Activated CD4-positive, alpha-beta T cell treated with anti-CD3 and anti-CD28 coated beads, Interleukin-2, amount 50 U/mL, for 4 hours (primary cell): ENCODE measurements at regions not wholly inside any gene's neighbourhood (a gene's known extent, or its start where the extent isn't known, plus 50 kb on each side); places are given as distances from the start of the nearest gene placed in this dataset.
A peak's percentile ranks its signal among the peaks of the same experiment; 100 is the strongest.

Source experiments
- DNase-seq, 2 experiments: peaks; one replicate each; pipeline ENCODE4 v3.0.0-alpha.2; 2020

GRCh38 chr21:43364261-43364510, 62.7 kb downstream of the SIK1 start:
- DNase-seq: no peak

- DNase-seq: no peak
Measured at GRCh38 chr21:43363506-43364260, 63.2 kb downstream of the SIK1 start.

- DNase-seq: peak in 1 of 2 experiments; percentile 13
Measured at GRCh38 chr21:43362915-43363314, 64.0 kb downstream of the SIK1 start.

- peak; percentile 76 to 81 for DNase-seq
Measured at GRCh38 chr21:43362321-43362791, 64.6 kb downstream of the SIK1 start.

- peak in 1 of 2 experiments; percentile 18 for DNase-seq
Measured at GRCh38 chr21:43361493-43362296, 65.2 kb downstream of the SIK1 start.

GRCh38 chr21:43361127-43361492, 65.8 kb downstream of the SIK1 start:
- DNase-seq: no peak

- DNase-seq: no peak
Measured at GRCh38 chr21:43360441-43361126, 66.3 kb downstream of the SIK1 start.

GRCh38 chr21:43358940-43359822, 67.8 kb downstream of the SIK1 start:
- DNase-seq: no peak

GRCh38 chr21:43357715-43358430, 69.1 kb downstream of the SIK1 start:
- no peak for DNase-seq

GRCh38 chr21:43355925-43356289, 71.0 kb downstream of the SIK1 start:
- DNase-seq: no peak

GRCh38 chr21:43355266-43355924, 71.5 kb downstream of the SIK1 start:
- no peak for DNase-seq

- DNase-seq: no peak
Measured at GRCh38 chr21:43354666-43355065, 72.3 kb downstream of the SIK1 start.

GRCh38 chr21:43354026-43354420, 72.9 kb downstream of the SIK1 start:
- no peak for DNase-seq

- DNase-seq: no peak
Measured at GRCh38 chr21:43353282-43354025, 73.5 kb downstream of the SIK1 start.

GRCh38 chr21:43352568-43353281, 74.2 kb downstream of the SIK1 start:
- DNase-seq: no peak

GRCh38 chr21:43352154-43352537, 74.8 kb downstream of the SIK1 start:
- no peak for DNase-seq

- DNase-seq: no peak
Measured at GRCh38 chr21:43351501-43352153, 75.3 kb downstream of the SIK1 start.

- DNase-seq: no peak
Measured at GRCh38 chr21:43349644-43350043, 77.3 kb downstream of the SIK1 start.

- DNase-seq: no peak
Measured at GRCh38 chr21:43348801-43349261, 78.1 kb downstream of the SIK1 start.
